ENCODE measurements at regions not wholly inside any gene's neighbourhood (a gene's known extent, or its start where the extent isn't known, plus 50 kb on each side); places are given as distances from the start of the nearest gene placed in this dataset.

DNA sequence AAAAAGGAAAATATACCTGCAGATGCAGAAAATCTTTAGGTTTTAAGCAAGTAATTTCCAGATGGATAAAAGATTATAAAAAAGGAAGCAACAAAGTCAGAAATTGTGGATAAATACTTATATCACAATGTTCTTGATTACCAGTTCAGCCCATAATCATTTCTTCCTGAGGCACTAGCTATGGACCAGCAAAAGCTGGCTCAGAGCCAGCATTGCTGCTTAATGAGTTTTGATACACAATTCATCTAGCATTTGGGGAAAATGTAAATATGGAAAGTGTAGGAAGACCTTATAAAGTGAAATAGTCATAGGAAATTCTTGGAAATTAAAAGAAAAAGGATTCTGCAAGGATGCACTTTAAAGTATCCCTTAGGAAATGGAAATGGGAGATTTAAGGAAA is 168.3 kb upstream of the GBE1 start:
- TF ChIP-seq, protein P1, sequence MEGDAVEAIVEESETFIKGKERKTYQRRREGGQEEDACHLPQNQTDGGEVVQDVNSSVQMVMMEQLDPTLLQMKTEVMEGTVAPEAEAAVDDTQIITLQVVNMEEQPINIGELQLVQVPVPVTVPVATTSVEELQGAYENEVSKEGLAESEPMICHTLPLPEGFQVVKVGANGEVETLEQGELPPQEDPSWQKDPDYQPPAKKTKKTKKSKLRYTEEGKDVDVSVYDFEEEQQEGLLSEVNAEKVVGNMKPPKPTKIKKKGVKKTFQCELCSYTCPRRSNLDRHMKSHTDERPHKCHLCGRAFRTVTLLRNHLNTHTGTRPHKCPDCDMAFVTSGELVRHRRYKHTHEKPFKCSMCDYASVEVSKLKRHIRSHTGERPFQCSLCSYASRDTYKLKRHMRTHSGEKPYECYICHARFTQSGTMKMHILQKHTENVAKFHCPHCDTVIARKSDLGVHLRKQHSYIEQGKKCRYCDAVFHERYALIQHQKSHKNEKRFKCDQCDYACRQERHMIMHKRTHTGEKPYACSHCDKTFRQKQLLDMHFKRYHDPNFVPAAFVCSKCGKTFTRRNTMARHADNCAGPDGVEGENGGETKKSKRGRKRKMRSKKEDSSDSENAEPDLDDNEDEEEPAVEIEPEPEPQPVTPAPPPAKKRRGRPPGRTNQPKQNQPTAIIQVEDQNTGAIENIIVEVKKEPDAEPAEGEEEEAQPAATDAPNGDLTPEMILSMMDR (IDR thresholded peaks at IDR 0.05; ENCODE audit: control insufficient read depth, extremely low read depth, insufficient read depth), result no peak
- DNase-seq (ENCODE audit: low read depth), result no peak
- no peak overlapping the region for H3K4me3 ChIP-seq (ENCODE audit: low read depth, low read length)

DNA sequence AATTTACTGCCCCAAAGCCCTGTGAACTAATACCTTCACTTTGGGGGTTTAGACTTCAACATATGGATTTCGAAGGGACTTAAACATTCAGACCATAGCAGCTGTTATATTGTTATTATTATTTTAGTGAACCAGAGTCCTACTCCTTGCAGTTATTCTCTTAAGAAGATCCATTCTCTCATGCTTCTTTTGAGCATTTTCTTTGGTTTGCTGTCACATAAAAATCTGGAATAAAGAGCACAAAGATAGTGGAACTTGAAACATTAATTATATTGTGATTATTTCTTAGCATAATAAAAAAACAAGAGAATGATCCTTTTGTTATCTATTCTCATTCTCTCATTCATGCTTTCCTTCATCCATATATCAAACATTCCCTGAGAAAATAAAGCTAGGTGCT is 166.4 kb upstream of the GBE1 start:
- no peak overlapping the region for H3K4me3 ChIP-seq (ENCODE audit: low read depth, low read length)
- TF ChIP-seq, protein P1 (IDR thresholded peaks at IDR 0.05; ENCODE audit: control insufficient read depth, extremely low read depth, insufficient read depth), result no peak
- DNase-seq (ENCODE audit: low read depth), result no peak

DNA sequence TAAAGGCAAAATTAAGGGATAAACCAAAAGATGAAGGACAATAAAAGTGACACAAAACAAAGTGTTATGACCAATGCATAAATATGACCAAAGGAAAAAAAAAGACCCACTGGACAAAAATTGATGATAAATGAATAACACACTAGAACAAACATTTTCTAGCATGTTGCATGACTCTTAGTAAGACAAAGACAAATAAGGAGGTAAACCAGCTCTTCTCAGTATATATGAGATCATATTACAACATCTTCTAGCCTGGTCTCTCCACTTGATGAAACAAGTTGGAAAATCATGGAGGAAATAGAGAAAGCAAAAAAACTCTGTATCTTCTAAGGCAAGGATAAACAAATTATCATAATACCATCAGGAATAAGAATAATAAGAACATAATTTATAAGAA is 163.9 kb upstream of the GBE1 start:
- no peak overlapping the region for H3K4me3 ChIP-seq (ENCODE audit: low read depth, low read length)
- DNase-seq (ENCODE audit: low read depth), result no peak
- TF ChIP-seq, protein P1 (IDR thresholded peaks at IDR 0.05; ENCODE audit: control insufficient read depth, extremely low read depth, insufficient read depth), result no peak

DNA sequence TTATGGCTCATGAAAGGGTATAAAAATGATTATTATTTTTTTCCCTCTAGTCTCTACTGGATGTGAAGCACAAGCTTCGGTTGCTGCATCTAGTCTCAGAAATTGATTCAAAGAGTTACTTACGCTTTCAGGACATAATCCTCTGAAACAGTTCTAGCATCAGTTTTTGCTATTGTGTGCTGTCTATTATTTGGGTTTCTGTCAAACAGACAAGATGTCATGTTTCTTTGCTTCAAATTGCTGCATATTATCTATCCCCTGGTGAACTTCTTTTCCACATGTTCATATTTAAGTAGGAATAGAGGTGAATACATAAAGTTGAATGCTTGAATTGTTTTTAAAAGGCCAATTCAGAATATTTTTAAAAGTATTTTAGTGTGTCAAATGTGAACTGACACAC is 161.6 kb upstream of the GBE1 start:
- H3K4me3 ChIP-seq (ENCODE audit: low read depth, low read length), result no peak overlapping the region
- TF ChIP-seq, protein P1 (IDR thresholded peaks at IDR 0.05; ENCODE audit: control insufficient read depth, extremely low read depth, insufficient read depth), result no peak
- no peak for DNase-seq (ENCODE audit: low read depth)

DNA sequence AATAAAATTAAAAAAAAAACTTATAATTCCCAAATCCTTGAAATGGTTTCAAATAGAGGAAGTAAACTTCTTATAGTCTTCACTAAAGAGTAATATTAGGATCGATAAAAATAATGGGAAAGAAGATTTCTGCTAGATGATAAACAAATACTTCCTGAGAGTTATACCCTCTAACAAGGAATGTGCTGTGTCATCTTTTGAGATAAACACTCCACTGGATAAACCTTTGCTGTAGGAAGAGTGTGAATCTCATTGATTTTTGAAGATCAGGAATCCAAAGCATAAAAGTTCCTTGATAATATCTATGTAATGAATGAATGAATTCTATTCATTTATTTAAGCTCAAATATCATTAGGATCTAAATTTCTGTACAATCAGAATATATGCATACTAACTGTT is 161.0 kb upstream of the GBE1 start:
- H3K4me3 ChIP-seq (ENCODE audit: low read depth, low read length), result no peak overlapping the region
- TF ChIP-seq, protein P1 (IDR thresholded peaks at IDR 0.05; ENCODE audit: control insufficient read depth, extremely low read depth, insufficient read depth), result no peak
- DNase-seq (ENCODE audit: low read depth), result no peak

DNA sequence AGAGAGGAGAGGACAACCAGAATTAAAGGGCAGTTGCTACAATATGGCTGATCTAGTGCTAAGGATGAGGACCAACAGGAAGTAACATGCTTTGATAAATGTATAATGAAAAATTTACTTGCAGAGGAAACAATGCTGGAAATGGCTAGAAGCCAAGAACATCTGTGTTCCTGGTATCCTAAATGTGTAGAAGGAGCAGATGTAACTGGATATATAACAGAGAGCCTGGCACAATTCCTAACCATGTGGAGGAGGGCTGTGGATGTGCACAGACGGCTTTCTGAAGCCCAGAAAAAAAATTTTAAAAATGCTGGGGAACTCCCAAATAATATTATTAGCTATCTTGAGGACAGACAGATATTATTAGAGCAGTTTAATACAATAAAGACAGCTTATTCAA is 159.4 kb upstream of the GBE1 start:
- H3K4me3 ChIP-seq (ENCODE audit: low read depth, low read length), result no peak overlapping the region
- no peak for DNase-seq (ENCODE audit: low read depth)
- TF ChIP-seq, protein P1 (IDR thresholded peaks at IDR 0.05; ENCODE audit: control insufficient read depth, extremely low read depth, insufficient read depth), result no peak

DNA sequence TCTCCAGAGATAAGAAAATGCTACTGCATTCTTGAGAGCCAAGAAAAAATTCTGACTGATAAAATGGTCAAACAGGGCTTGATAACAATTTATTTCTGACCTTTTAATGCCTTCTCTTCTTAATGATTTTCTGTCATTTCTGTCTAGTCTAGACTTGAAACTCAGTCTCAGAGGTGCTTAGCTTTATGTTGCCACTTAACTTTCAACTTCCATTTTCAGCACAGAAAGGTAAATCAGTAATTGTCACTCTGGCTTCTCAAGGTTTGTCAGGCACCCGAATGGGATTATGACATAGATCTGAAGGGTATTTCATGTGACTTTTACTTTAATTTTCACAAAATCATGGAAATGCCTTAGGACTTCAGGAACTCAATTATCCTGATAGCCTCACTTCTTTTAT is 155.4 kb upstream of the GBE1 start:
- TF ChIP-seq, protein P1 (IDR thresholded peaks at IDR 0.05; ENCODE audit: control insufficient read depth, extremely low read depth, insufficient read depth), result no peak
- no peak for DNase-seq (ENCODE audit: low read depth)
- H3K4me3 ChIP-seq (ENCODE audit: low read depth, low read length), result no peak overlapping the region
